ENCODE measurements at regions not wholly inside any gene's neighbourhood (a gene's known extent, or its start where the extent isn't known, plus 50 kb on each side); places are given as distances from the start of the nearest gene placed in this dataset.
"Not testable (repeated sequence)": the region's sequence is repeated elsewhere in the genome, so short reads cannot be mapped to it uniquely, and the experiment has no call there.

- Histone ChIP-seq H3K4me3 (ENCODE audit: low read length) (no peak overlapping the region), H3K9ac (ENCODE audit: low read length) (no peak overlapping the region), H3K27ac (ENCODE audit: low read depth, low read length) (no peak overlapping the region), H3K27me3 (ENCODE audit: control insufficient read depth, insufficient read depth, low read length) (no peaks in the 10 kb centered on the region), H3K4me1 (ENCODE audit: control insufficient read depth, insufficient read depth, low read length) (no peaks in the 10 kb centered on the region), H3K36me3 (ENCODE audit: control insufficient read depth, insufficient read depth, low read length) (no peaks in the 10 kb centered on the region)
Measured at GRCh38 chr6:140670021-140670420, 1295.6 kb upstream of the CITED2 start.

- Histone ChIP-seq H3K4me1 (ENCODE audit: control insufficient read depth, insufficient read depth, low read length) (no peaks in the 10 kb centered on the region), H3K4me3 (ENCODE audit: low read length) (no peak overlapping the region), H3K27me3 (ENCODE audit: control insufficient read depth, insufficient read depth, low read length) (no peaks in the 10 kb centered on the region), H3K9ac (ENCODE audit: low read length) (no peak overlapping the region), H3K27ac (ENCODE audit: low read depth, low read length) (no peak overlapping the region), H3K36me3 (ENCODE audit: control insufficient read depth, insufficient read depth, low read length) (no peaks in the 10 kb centered on the region)
Measured at GRCh38 chr6:140669321-140669720, 1294.9 kb upstream of the CITED2 start.

- Histone ChIP-seq H3K36me3 (ENCODE audit: control insufficient read depth, insufficient read depth, low read length) (no peaks in the 10 kb centered on the region), H3K27ac (ENCODE audit: low read depth, low read length) (no peak overlapping the region), H3K27me3 (ENCODE audit: control insufficient read depth, insufficient read depth, low read length) (no peaks in the 10 kb centered on the region), H3K4me3 (ENCODE audit: low read length) (no peak overlapping the region), H3K9ac (ENCODE audit: low read length) (no peak overlapping the region), H3K4me1 (ENCODE audit: control insufficient read depth, insufficient read depth, low read length) (no peaks in the 10 kb centered on the region)
Measured at GRCh38 chr6:140663772-140664171, 1289.3 kb upstream of the CITED2 start.

GRCh38 chr6:140663094-140663493 lies 1288.6 kb upstream of the CITED2 start:
- Histone ChIP-seq H3K9ac (ENCODE audit: low read length) (no peak overlapping the region), H3K4me3 (ENCODE audit: low read length) (no peak overlapping the region), H3K27ac (ENCODE audit: low read depth, low read length) (no peak overlapping the region), H3K27me3 (ENCODE audit: control insufficient read depth, insufficient read depth, low read length) (no peaks in the 10 kb centered on the region), H3K36me3 (ENCODE audit: control insufficient read depth, insufficient read depth, low read length) (no peaks in the 10 kb centered on the region), H3K4me1 (ENCODE audit: control insufficient read depth, insufficient read depth, low read length) (no peaks in the 10 kb centered on the region)

GRCh38 chr6:140661691-140662090 lies 1287.2 kb upstream of the CITED2 start:
- Histone ChIP-seq H3K27ac (ENCODE audit: low read depth, low read length) (no peak overlapping the region), H3K4me3 (ENCODE audit: low read length) (no peak overlapping the region), H3K36me3 (ENCODE audit: control insufficient read depth, insufficient read depth, low read length) (no peaks in the 10 kb centered on the region)

GRCh38 chr6:140660295-140660694 lies 1285.8 kb upstream of the CITED2 start:
- H3K4me3 ChIP-seq (ENCODE audit: low read length), result no peak overlapping the region
- no peaks in the 10 kb centered on the region for H3K27me3 ChIP-seq (ENCODE audit: control insufficient read depth, insufficient read depth, low read length)
- no peaks in the 10 kb centered on the region for H3K36me3 ChIP-seq (ENCODE audit: control insufficient read depth, insufficient read depth, low read length)
- no peak overlapping the region for H3K9ac ChIP-seq (ENCODE audit: low read length)
- no peak overlapping the region for H3K27ac ChIP-seq (ENCODE audit: low read depth, low read length)
- no peaks in the 10 kb centered on the region for H3K4me1 ChIP-seq (ENCODE audit: control insufficient read depth, insufficient read depth, low read length)

More at GRCh38 chr6:140661691-140662090, 1287.2 kb upstream of the CITED2 start:
- Histone ChIP-seq H3K4me1 (ENCODE audit: control insufficient read depth, insufficient read depth, low read length) (no peaks in the 10 kb centered on the region), H3K27me3 (ENCODE audit: control insufficient read depth, insufficient read depth, low read length) (no peaks in the 10 kb centered on the region), H3K9ac (ENCODE audit: low read length) (no peak overlapping the region)

GRCh38 chr6:140653972-140654371 lies 1279.5 kb upstream of the CITED2 start:
- Histone ChIP-seq H3K27ac (ENCODE audit: low read depth, low read length) (no peak overlapping the region), H3K9ac (ENCODE audit: low read length) (no peak overlapping the region), H3K4me1 (ENCODE audit: control insufficient read depth, insufficient read depth, low read length) (no peaks in the 10 kb centered on the region), H3K36me3 (ENCODE audit: control insufficient read depth, insufficient read depth, low read length) (no peaks in the 10 kb centered on the region), H3K27me3 (ENCODE audit: control insufficient read depth, insufficient read depth, low read length) (no peaks in the 10 kb centered on the region), H3K4me3 (ENCODE audit: low read length) (no peak overlapping the region)

- H3K36me3 ChIP-seq (ENCODE audit: control insufficient read depth, insufficient read depth, low read length), result no peaks in the 10 kb centered on the region
- no peak overlapping the region for H3K27ac ChIP-seq (ENCODE audit: low read depth, low read length)
- no peaks in the 10 kb centered on the region for H3K27me3 ChIP-seq (ENCODE audit: control insufficient read depth, insufficient read depth, low read length)
- no peak overlapping the region for H3K4me3 ChIP-seq (ENCODE audit: low read length)
- H3K4me1 ChIP-seq (ENCODE audit: control insufficient read depth, insufficient read depth, low read length), result no peaks in the 10 kb centered on the region
- H3K9ac ChIP-seq (ENCODE audit: low read length), result no peak overlapping the region
Measured at GRCh38 chr6:140653506-140653905, 1279.1 kb upstream of the CITED2 start.

- not testable (repeated sequence) for H3K4me3 ChIP-seq (ENCODE audit: low read length); H3K27ac ChIP-seq (ENCODE audit: low read depth, low read length); H3K36me3 ChIP-seq (ENCODE audit: control insufficient read depth, insufficient read depth, low read length); H3K27me3 ChIP-seq (ENCODE audit: control insufficient read depth, insufficient read depth, low read length); H3K4me1 ChIP-seq (ENCODE audit: control insufficient read depth, insufficient read depth, low read length); H3K9ac ChIP-seq (ENCODE audit: low read length)
Measured at GRCh38 chr6:140649502-140649901, 1275.1 kb upstream of the CITED2 start.

GRCh38 chr6:140647322-140647721 lies 1272.9 kb upstream of the CITED2 start:
- not testable (repeated sequence) for H3K4me3 ChIP-seq (ENCODE audit: low read length); H3K27ac ChIP-seq (ENCODE audit: low read depth, low read length); H3K36me3 ChIP-seq (ENCODE audit: control insufficient read depth, insufficient read depth, low read length); H3K9ac ChIP-seq (ENCODE audit: low read length); H3K4me1 ChIP-seq (ENCODE audit: control insufficient read depth, insufficient read depth, low read length); H3K27me3 ChIP-seq (ENCODE audit: control insufficient read depth, insufficient read depth, low read length)

- Histone ChIP-seq H3K27me3 (ENCODE audit: control insufficient read depth, insufficient read depth, low read length) (no peaks in the 10 kb centered on the region), H3K36me3 (ENCODE audit: control insufficient read depth, insufficient read depth, low read length) (no peaks in the 10 kb centered on the region), H3K4me1 (ENCODE audit: control insufficient read depth, insufficient read depth, low read length) (no peaks in the 10 kb centered on the region), H3K4me3 (ENCODE audit: low read length) (no peak overlapping the region), H3K9ac (ENCODE audit: low read length) (no peak overlapping the region), H3K27ac (ENCODE audit: low read depth, low read length) (no peak overlapping the region)
Measured at GRCh38 chr6:140644017-140644416, 1269.6 kb upstream of the CITED2 start.

- H3K27ac ChIP-seq (ENCODE audit: low read depth, low read length), result no peak overlapping the region
- no peaks in the 10 kb centered on the region for H3K36me3 ChIP-seq (ENCODE audit: control insufficient read depth, insufficient read depth, low read length)
- H3K4me1 ChIP-seq (ENCODE audit: control insufficient read depth, insufficient read depth, low read length), result no peaks in the 10 kb centered on the region
- H3K4me3 ChIP-seq (ENCODE audit: low read length), result no peak overlapping the region
- no peak overlapping the region for H3K9ac ChIP-seq (ENCODE audit: low read length)
- no peaks in the 10 kb centered on the region for H3K27me3 ChIP-seq (ENCODE audit: control insufficient read depth, insufficient read depth, low read length)
Measured at GRCh38 chr6:140641412-140641811, 1267.0 kb upstream of the CITED2 start.

- no peaks in the 10 kb centered on the region for H3K4me1 ChIP-seq (ENCODE audit: control insufficient read depth, insufficient read depth, low read length)
- H3K9ac ChIP-seq (ENCODE audit: low read length), result no peak overlapping the region
- H3K27me3 ChIP-seq (ENCODE audit: control insufficient read depth, insufficient read depth, low read length), result no peaks in the 10 kb centered on the region
- no peak overlapping the region for H3K4me3 ChIP-seq (ENCODE audit: low read length)
- H3K27ac ChIP-seq (ENCODE audit: low read depth, low read length), result peak overlapping the region; percentile 56
- H3K36me3 ChIP-seq (ENCODE audit: control insufficient read depth, insufficient read depth, low read length), result no peaks in the 10 kb centered on the region
Measured at GRCh38 chr6:140636908-140637402, 1262.5 kb upstream of the CITED2 start.

Data from rectal smooth muscle tissue (tissue), 1 donor.